Loucy (cell line): ENCODE measurements at regions not wholly inside any gene's neighbourhood (a gene's known extent, or its start where the extent isn't known, plus 50 kb on each side); places are given as distances from the start of the nearest gene placed in this dataset.

Experiments
- H2AFZ ChIP-seq: fragments of 200-600 bp; sonication (generic); 2 replicates; pipeline ENCODE4 v1.6.0; 2016; ENCODE audit warnings: antibody characterized with exemption, mild to moderate bottlenecking, low read length, moderate library complexity
- H3F3A ChIP-seq: fragments of 200-600 bp; 2 replicates; pipeline ENCODE4 v1.6.0; 2016; ENCODE audit warnings: antibody characterized with exemption, low read depth, mild to moderate bottlenecking
- H3K27me3 ChIP-seq: fragments of 200-600 bp; sonication (generic); 2 replicates; pipeline ENCODE4 v1.6.1; 2014; ENCODE audit warnings: low read length, mild to moderate bottlenecking; ENCODE audit not compliant: insufficient read depth, poor library complexity, severe bottlenecking
- H3K36me3 ChIP-seq: fragments of 200-600 bp; sonication (generic); 2 replicates; pipeline ENCODE4 v1.6.1; 2016; ENCODE audit warnings: low read length; ENCODE audit not compliant: insufficient read depth
- H3K4me1 ChIP-seq: fragments of 200-600 bp; sonication (generic); 2 replicates; pipeline ENCODE4 v1.5.1; 2014; ENCODE audit warnings: low read length, mild to moderate bottlenecking; ENCODE audit not compliant: insufficient read depth, poor library complexity, severe bottlenecking
- H3K4me2 ChIP-seq: fragments of 200-600 bp; sonication (generic); 2 replicates; pipeline ENCODE4 v1.6.0; 2014; ENCODE audit warnings: antibody characterized with exemption, low read length, low read depth, mild to moderate bottlenecking; ENCODE audit not compliant: poor library complexity, severe bottlenecking
- H3K4me3 ChIP-seq: fragments of 200-600 bp; sonication (generic); 2 replicates; pipeline ENCODE4 v1.5.1; 2014; ENCODE audit warnings: low read length, mild to moderate bottlenecking, mixed read lengths; ENCODE audit not compliant: poor library complexity, severe bottlenecking
- H3K79me2 ChIP-seq: fragments of 200-600 bp; sonication (generic); 2 replicates; pipeline ENCODE4 v1.6.1; 2014; ENCODE audit warnings: low read length; ENCODE audit not compliant: insufficient read depth
- H3K9ac ChIP-seq: fragments of 200-600 bp; sonication (generic); 2 replicates; pipeline ENCODE4 v1.6.0; 2014; ENCODE audit warnings: mild to moderate bottlenecking, low read depth, low read length, moderate library complexity; ENCODE audit not compliant: poor library complexity, severe bottlenecking
- H3K9me2 ChIP-seq: fragments of 200-600 bp; sonication (generic); replicated peaks from 2 replicates; pipeline ENCODE4 v1.6.1; 2016; ENCODE audit warnings: low read depth, low read length, mixed read lengths
- H3K9me3 ChIP-seq: fragments of 200-600 bp; sonication (generic); 2 replicates; pipeline ENCODE4 v1.6.1; 2014; ENCODE audit warnings: mild to moderate bottlenecking, antibody characterized with exemption, low read length, low read depth; ENCODE audit not compliant: insufficient read depth
- H4K20me1 ChIP-seq: fragments of 200-600 bp; sonication (generic); 2 replicates; pipeline ENCODE4 v1.6.0; 2014; ENCODE audit warnings: antibody characterized with exemption, low read length, mild to moderate bottlenecking; ENCODE audit not compliant: insufficient read depth, poor library complexity, severe bottlenecking
- CTCF ChIP-seq: fragments of 200-600 bp; sonication (generic); conservative IDR thresholded peaks from 2 replicates; pipeline ENCODE4 v1.5.1; 2014; ENCODE audit warnings: mild to moderate bottlenecking, antibody characterized with exemption, low read length
- EZH2phosphoT487 ChIP-seq: fragments of 200-600 bp; IDR thresholded peaks from 2 replicates; pipeline ENCODE4 v1.6.1; 2018; ENCODE audit warnings: antibody characterized with exemption, mild to moderate bottlenecking, moderate library complexity, borderline replicate concordance

- Histone ChIP-seq H3F3A (no peaks in the 10 kb centered on the region), H2AFZ (no peak overlapping the region), H3K4me1 (no peaks in the 10 kb centered on the region), H4K20me1 (no peaks in the 10 kb centered on the region), H3K27me3 (no peaks in the 10 kb centered on the region), H3K9me3 (no peaks in the 10 kb centered on the region), H3K9ac (no peak overlapping the region), H3K4me3 (no peak overlapping the region), H3K9me2 (no peaks in the 10 kb centered on the region), H3K4me2 (no peak overlapping the region), H3K36me3 (no peaks in the 10 kb centered on the region), H3K79me2 (no peaks in the 10 kb centered on the region)
- TF ChIP-seq CTCF = no peak
- TF ChIP-seq EZH2phosphoT487 = no peak
These were observed 156.9 kb downstream of the FAXC start for GRCh38 chr6:99192561-99192960.

- Histone ChIP-seq H4K20me1 (no peaks in the 10 kb centered on the region), H3K9me3 (no peaks in the 10 kb centered on the region; the same call in 1 of the 2 replicates), H3K79me2 (no peaks in the 10 kb centered on the region), H3F3A (no peaks in the 10 kb centered on the region), H3K36me3 (no peaks in the 10 kb centered on the region), H3K4me2 (no peak overlapping the region), H2AFZ (no peak overlapping the region), H3K9me2 (no peaks in the 10 kb centered on the region), H3K4me3 (no peak overlapping the region), H3K27me3 (no peaks in the 10 kb centered on the region), H3K9ac (no peak overlapping the region), H3K4me1 (no peaks in the 10 kb centered on the region)
- TF ChIP-seq CTCF = no peak
- TF ChIP-seq EZH2phosphoT487 = no peak
These were observed 159.4 kb downstream of the FAXC start for GRCh38 chr6:99189823-99190721.

- H3K4me2 ChIP-seq = no peak overlapping the region
These were observed 162.0 kb downstream of the FAXC start for GRCh38 chr6:99187429-99187828.

More at GRCh38 chr6:99187429-99187828, 162.0 kb downstream of the FAXC start:
- no peaks in the 10 kb centered on the region for H4K20me1 ChIP-seq
- H3K4me1 ChIP-seq = no peaks in the 10 kb centered on the region
- H3K9me2 ChIP-seq = no peaks in the 10 kb centered on the region
- H3K9me3 ChIP-seq = no peaks in the 10 kb centered on the region; the same call in 1 of the 2 replicates
- no peaks in the 10 kb centered on the region for H3K27me3 ChIP-seq
- no peak overlapping the region for H3K9ac ChIP-seq
- no peak overlapping the region for H2AFZ ChIP-seq
- H3K4me3 ChIP-seq = no peak overlapping the region
- TF ChIP-seq CTCF = no peak
- no peak for TF ChIP-seq EZH2phosphoT487
- no peaks in the 10 kb centered on the region for H3F3A ChIP-seq
- H3K79me2 ChIP-seq = no peaks in the 10 kb centered on the region
- no peaks in the 10 kb centered on the region for H3K36me3 ChIP-seq
